HepG2 (cell line): ENCODE measurements at regions not wholly inside any gene's neighbourhood (a gene's known extent, or its start where the extent isn't known, plus 50 kb on each side); places are given as distances from the start of the nearest gene placed in this dataset.

ENCODE experiments used
- ATAC-seq: fragments of 200-7000 bp; cut with Tn5 transposase; 3 replicates; pipeline ENCODE4 v1.9.1; 2020; ENCODE audit warnings: mild to moderate bottlenecking, moderate library complexity
- BruUV-seq: library from RNA; stranded (reverse); fragments of 400-500 nt; replicated peaks from 2 replicates; lab custom pipeline; 2021; lab: Mats Ljungman, UMichigan
- CTCF ChIA-PET: fragments of 300-600 bp; formaldehyde crosslinking; extraction: SDS; loops from one replicate; lab custom pipeline; 2021; ENCODE audit warnings: low total read pairs, inconsistent platforms, low intra/inter-chr PET ratio; lab: Yijun Ruan, JAX
- POLR2A ChIA-PET: fragments of 350-600 bp; sonication (Branson Sonifier 250); formaldehyde crosslinking; loops from one replicate; lab custom pipeline; 2020; ENCODE audit warnings: antibody characterized with exemption, inconsistent platforms; lab: Yijun Ruan, JAX
- DNase-seq: peaks from one replicate; pipeline ENCODE4 v3.0.0-alpha.2; 2015; ENCODE audit warnings: low spot score
- FAIRE-seq: peaks from 3 replicates; lab custom pipeline; 2011; peaks lifted over from hg19 to GRCh38; lab: Jason Lieb, UNC
- H2AFZ ChIP-seq: one replicate; pipeline ENCODE4 v1.6.1; 2011; ENCODE audit warnings: low read length, inconsistent platforms
- H3K27ac ChIP-seq: fragments of 300-600 bp; 3 replicates; pipeline ENCODE4 v1.8.0; 2011; ENCODE audit warnings: mixed run types, mild to moderate bottlenecking, mixed read lengths, low read length, inconsistent platforms; ENCODE audit not compliant: insufficient read depth; ENCODE audit errors: extremely low read length
- H3K27me3 ChIP-seq, 2 experiments: fragments of 200-600 bp in 1 of 2; 2 replicates in 1 of 2; 3 replicates in 1 of 2; pipeline versions ENCODE4 v1.6.0 to v1.8.0; 2011; ENCODE audit warnings: low read length in 2 of 2, mild to moderate bottlenecking in 2 of 2, moderate library complexity in 2 of 2, inconsistent platforms in 1 of 2; ENCODE audit not compliant: insufficient read depth in 2 of 2, control insufficient read depth in 1 of 2
- H3K36me3 ChIP-seq, 2 experiments: fragments of 200-600 bp in 1 of 2; replicated peaks in 1 of 2; 2 replicates in 1 of 2; 3 replicates in 1 of 2; pipeline versions ENCODE4 v1.5.1 to v1.8.0; 2011; ENCODE audit warnings: low read length in 2 of 2, inconsistent platforms in 1 of 2; ENCODE audit not compliant: insufficient read depth in 2 of 2, control insufficient read depth in 1 of 2
- H3K4me1 ChIP-seq: 2 replicates; pipeline ENCODE4 v1.5.1; 2012; ENCODE audit warnings: low read length, inconsistent platforms; ENCODE audit not compliant: insufficient read depth
- H3K4me2 ChIP-seq: 2 replicates; pipeline ENCODE4 v1.6.0; 2011; ENCODE audit warnings: low read depth, low read length, inconsistent platforms
- H3K4me3 ChIP-seq, 3 experiments: fragments of 200-600 bp in 1 of 3; sonication (generic), shearing (Covaris generic) in 1 of 3; replicated peaks in 1 of 3; 2 replicates each; pipeline ENCODE4 v1.5.1; 2011 to 2016; ENCODE audit warnings: low read length in 3 of 3, inconsistent platforms in 2 of 3, low read depth in 2 of 3, mild to moderate bottlenecking in 2 of 3, control low read depth in 1 of 3, mixed read lengths in 1 of 3; ENCODE audit not compliant: insufficient read depth in 1 of 3
- H3K79me2 ChIP-seq: one replicate; pipeline ENCODE4 v1.6.1; 2011; ENCODE audit warnings: low read length, inconsistent platforms; ENCODE audit not compliant: insufficient read depth
- H3K9ac ChIP-seq: 2 replicates; pipeline ENCODE4 v1.6.0; 2011; ENCODE audit warnings: mild to moderate bottlenecking, low read depth, low read length, inconsistent platforms; ENCODE audit not compliant: insufficient read depth
- H3K9me3 ChIP-seq: 2 replicates; pipeline ENCODE4 v1.5.1; 2012; ENCODE audit warnings: mild to moderate bottlenecking, low read length
- H4K20me1 ChIP-seq: 2 replicates; pipeline ENCODE4 v1.6.0; 2011; ENCODE audit warnings: inconsistent platforms, mild to moderate bottlenecking, low read length, moderate library complexity; ENCODE audit not compliant: insufficient read depth
- ATRX ChIP-seq: sonication (generic); formaldehyde crosslinking; IDR thresholded peaks from 2 replicates; pipeline ENCODE4 v1.4.0; 2020; ENCODE audit warnings: missing genetic modification reagents, borderline replicate concordance
- CEBPB ChIP-seq: IDR thresholded peaks from 2 replicates; pipeline ENCODE4 v1.6.1; 2011; ENCODE audit warnings: low read depth, low read length, improper control_type of control experiment, borderline replicate concordance
- GATAD1 ChIP-seq: IDR thresholded peaks from 2 replicates; pipeline ENCODE4 v1.6.1; 2016; ENCODE audit warnings: missing genetic modification reagents, missing compliant biosample characterization
- HMG20A ChIP-seq: IDR thresholded peaks from 2 replicates; pipeline ENCODE4 v1.6.1; 2016; ENCODE audit warnings: borderline replicate concordance
- KMT2A ChIP-seq: sonication (generic); formaldehyde crosslinking; IDR thresholded peaks from 2 replicates; pipeline ENCODE4 v1.4.0; 2020; ENCODE audit warnings: missing genetic modification reagents
- SKI ChIP-seq: fragments of 450-650 bp; IDR thresholded peaks from one replicate; pipeline ENCODE4 v1.6.1; 2018; ENCODE audit warnings: mild to moderate bottlenecking; ENCODE audit not compliant: partially characterized antibody
- TP53 ChIP-seq: sonication (generic); formaldehyde crosslinking; conservative IDR thresholded peaks from 2 replicates; pipeline ENCODE4 v1.4.0; 2020; ENCODE audit warnings: missing genetic modification reagents
- ZBTB44 ChIP-seq: sonication (generic); formaldehyde crosslinking; IDR thresholded peaks from 2 replicates; pipeline ENCODE4 v1.4.0; 2020; ENCODE audit warnings: missing genetic modification reagents
- ZNF225 ChIP-seq: sonication (generic); formaldehyde crosslinking; IDR thresholded peaks from 2 replicates; pipeline ENCODE4 v1.4.0; 2020; ENCODE audit warnings: mild to moderate bottlenecking, missing genetic modification reagents
- ZNF616 ChIP-seq: sonication (generic); formaldehyde crosslinking; IDR thresholded peaks from 2 replicates; pipeline ENCODE4 v1.5.0; 2020; ENCODE audit warnings: low read depth, mild to moderate bottlenecking, missing genetic modification reagents
- WGBS: methylation state at CpG from one replicate; pipeline ENCODE4 v1.1.6; 2017; ENCODE audit warnings: low lambda C conversion rate; 5-methylcytosine and 5-hydroxymethylcytosine counted together
- in situ Hi-C: cut with HindIII; loops from 2 replicates; pipeline ENCODE4 v1.10.0; 2017; ENCODE audit warnings: low pct_unique_long_range_greater_than_20kb; ENCODE audit not compliant: extremely low pct_ligation_motif_present
- intact Hi-C: fragments of 100-400 bp; cut with micrococcal nuclease; formaldehyde crosslinking; loops from one replicate; pipeline ENCODE4 v1.10.0; 2022; ENCODE audit not compliant: unreplicated experiment

DNA sequence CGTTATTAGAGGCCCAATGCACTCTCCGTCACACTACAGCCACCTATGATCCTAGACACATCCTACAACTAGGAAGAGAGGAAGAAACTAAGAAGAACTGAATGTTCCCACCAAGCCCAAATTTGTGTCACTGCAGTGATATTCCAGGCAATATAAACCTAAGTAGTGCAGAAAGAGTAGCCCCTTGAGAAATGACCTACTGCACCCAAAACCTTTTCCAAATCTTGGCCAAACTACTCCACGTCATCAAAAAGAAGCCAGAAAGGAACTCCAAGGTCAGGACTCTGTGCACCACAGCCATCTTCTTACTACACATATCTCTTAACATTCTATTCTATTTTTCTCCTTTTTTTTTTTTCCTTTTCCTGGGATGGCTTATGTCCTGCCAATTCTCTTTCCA, 60.2 kb downstream of the ADAMTS1 start:
- in situ Hi-C loops (no loop called here), intact Hi-C loops (no loop called here)
- BruUV-seq = no TSS peak
- peaks cover 53% of the 10 kb centered on the region for H3K9me3 ChIP-seq
- no peak overlapping the region for H3K4me3 ChIP-seq
- H3K4me1 ChIP-seq = no peaks in the 10 kb centered on the region
- DNase-seq = no peak
- H3K27ac ChIP-seq = no peak overlapping the region
- H3K9ac ChIP-seq = no peak overlapping the region
- no peak for ATAC-seq
- WGBS = 1% methylated on average over 3 of the region's 3 CpGs
- H3K79me2 ChIP-seq = no peaks in the 10 kb centered on the region
- no peak for FAIRE-seq
- H3K27me3 ChIP-seq = no peaks in the 10 kb centered on the region
- H3K36me3 ChIP-seq = no peaks in the 10 kb centered on the region
- ChIA-PET CTCF (no interaction called here), POLR2A (no interaction called here)
- no peak overlapping the region for H2AFZ ChIP-seq
- TF ChIP-seq ZBTB44 (CRISPR knock-in tag) = no peak
- TF ChIP-seq ZNF225 = no peak
- TF ChIP-seq HMG20A (CRISPR knock-in tag) = no peak
- no peak for TF ChIP-seq GATAD1
- no peak for TF ChIP-seq ZNF616
- TF ChIP-seq ATRX (CRISPR knock-in tag) = no peak
- no peak for TF ChIP-seq KMT2A (CRISPR knock-in tag)
- TF ChIP-seq SKI = no peak
- TF ChIP-seq TP53 = no peak
- no peak for TF ChIP-seq CEBPB
- H3K4me2 ChIP-seq = no peak overlapping the region
- H4K20me1 ChIP-seq = no peaks in the 10 kb centered on the region
